ENCODE measurements at regions not wholly inside any gene's neighbourhood (a gene's known extent, or its start where the extent isn't known, plus 50 kb on each side); places are given as distances from the start of the nearest gene placed in this dataset.

DNA sequence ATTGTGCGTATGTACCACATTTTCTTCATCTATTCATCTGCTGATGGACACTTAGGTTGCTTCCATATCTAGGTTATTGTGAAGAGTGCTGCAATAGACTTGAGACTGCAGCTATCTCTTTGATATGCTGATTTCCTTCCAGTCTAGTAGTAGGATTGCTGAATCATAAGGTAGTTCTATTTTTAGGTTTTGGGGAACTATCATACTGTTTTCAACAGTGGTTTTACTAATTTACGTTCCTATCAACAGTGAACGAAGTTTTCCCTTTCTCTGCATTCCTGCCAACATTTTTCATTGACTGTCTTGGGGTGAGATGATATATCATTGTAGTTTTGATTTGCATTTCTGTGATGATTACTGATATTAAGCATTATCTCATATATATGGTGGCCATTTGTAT, 482.2 kb downstream of the SLC16A7 start:
- no peak overlapping the region for H2AFZ ChIP-seq (ENCODE audit: control insufficient read depth, low read length)
- no peaks in the 10 kb centered on the region for H3K9me3 ChIP-seq (ENCODE audit: control insufficient read depth, low read depth, low read length)
- peaks cover 17% of the 10 kb centered on the region for H3K4me1 ChIP-seq (ENCODE audit: control insufficient read depth, extremely low read depth, insufficient read depth, low read length)
- no peaks in the 10 kb centered on the region for H3K36me3 ChIP-seq (ENCODE audit: control insufficient read depth in 2 of 2, extremely low read depth in 1 of 2, insufficient read depth in 2 of 2, low read length in 2 of 2)
- FAIRE-seq = no peak
- dilution Hi-C loops (cut with MboI; ENCODE audit: extremely low pct_ligation_motif_present, low sequenced_read_pairs) = no loop called here
- TF ChIP-seq CTCF (optimal IDR thresholded peaks at IDR 0.05 in 1 of 3, IDR thresholded peaks at IDR 0.05 in 1 of 3, conservative IDR thresholded peaks at IDR 0.05 in 1 of 3; ENCODE audit: extremely low read depth in 1 of 3, insufficient read depth in 2 of 3, low read length in 3 of 3) (no peak), EZH2 (IDR thresholded peaks at IDR 0.05; ENCODE audit: low read length) (no peak)
- no peak overlapping the region for H3K27ac ChIP-seq (ENCODE audit: control insufficient read depth, insufficient read depth, low read length)
- DNase-seq (ENCODE audit: low read depth, low spot score) = no peak
- H4K20me1 ChIP-seq (ENCODE audit: control insufficient read depth, extremely low read depth, insufficient read depth, low read length) = no peaks in the 10 kb centered on the region
- H3K4me3 ChIP-seq (ENCODE audit: control insufficient read depth in 2 of 3, extremely low read depth in 1 of 3, insufficient read depth in 2 of 3, low read depth in 1 of 3, low read length in 3 of 3) = no peak overlapping the region
- no peaks in the 10 kb centered on the region for H3K9me1 ChIP-seq (ENCODE audit: control insufficient read depth, extremely low read depth, insufficient read depth, low read length)
- H3K79me2 ChIP-seq (ENCODE audit: control insufficient read depth, insufficient read depth, low read length) = no peaks in the 10 kb centered on the region
- no peak overlapping the region for H3K9ac ChIP-seq (ENCODE audit: control insufficient read depth, extremely low read depth, insufficient read depth, low read length)
- no peaks in the 10 kb centered on the region for H3K27me3 ChIP-seq (ENCODE audit: control insufficient read depth, extremely low read depth, insufficient read depth, low read length)
- H3K4me2 ChIP-seq (ENCODE audit: control insufficient read depth, extremely low read depth, insufficient read depth, low read depth, low read length) = no peak overlapping the region

GRCh38 chr12:60093428-60093827, 497.6 kb downstream of the SLC16A7 start:
- Histone ChIP-seq H2AFZ (ENCODE audit: control insufficient read depth, low read length) (no peak overlapping the region), H3K9me3 (ENCODE audit: control insufficient read depth, low read depth, low read length) (no peaks in the 10 kb centered on the region), H3K27me3 (ENCODE audit: control insufficient read depth, extremely low read depth, insufficient read depth, low read length) (no peaks in the 10 kb centered on the region), H3K4me3 (ENCODE audit: control insufficient read depth in 2 of 3, extremely low read depth in 1 of 3, insufficient read depth in 2 of 3, low read depth in 1 of 3, low read length in 3 of 3) (no peak overlapping the region), H3K4me1 (ENCODE audit: control insufficient read depth, extremely low read depth, insufficient read depth, low read length) (no peaks in the 10 kb centered on the region), H3K36me3 (ENCODE audit: control insufficient read depth in 2 of 2, extremely low read depth in 1 of 2, insufficient read depth in 2 of 2, low read length in 2 of 2) (no peaks in the 10 kb centered on the region), H4K20me1 (ENCODE audit: control insufficient read depth, extremely low read depth, insufficient read depth, low read length) (no peaks in the 10 kb centered on the region), H3K27ac (ENCODE audit: control insufficient read depth, insufficient read depth, low read length) (no peak overlapping the region), H3K9me1 (ENCODE audit: control insufficient read depth, extremely low read depth, insufficient read depth, low read length) (no peaks in the 10 kb centered on the region), H3K79me2 (ENCODE audit: control insufficient read depth, insufficient read depth, low read length) (no peaks in the 10 kb centered on the region), H3K9ac (ENCODE audit: control insufficient read depth, extremely low read depth, insufficient read depth, low read length) (no peak overlapping the region), H3K4me2 (ENCODE audit: control insufficient read depth, extremely low read depth, insufficient read depth, low read depth, low read length) (no peak overlapping the region)
- no peak for FAIRE-seq
- DNase-seq (ENCODE audit: low read depth, low spot score) = no peak
- no peak for TF ChIP-seq EZH2 (IDR thresholded peaks at IDR 0.05; ENCODE audit: low read length)
- no peak for TF ChIP-seq CTCF (optimal IDR thresholded peaks at IDR 0.05 in 1 of 3, IDR thresholded peaks at IDR 0.05 in 1 of 3, conservative IDR thresholded peaks at IDR 0.05 in 1 of 3; ENCODE audit: extremely low read depth in 1 of 3, insufficient read depth in 2 of 3, low read length in 3 of 3)
- dilution Hi-C loops (cut with MboI; ENCODE audit: extremely low pct_ligation_motif_present, low sequenced_read_pairs) = no loop called here
